NCI-H82 (cell line): ENCODE measurements at regions not wholly inside any gene's neighbourhood (a gene's known extent, or its start where the extent isn't known, plus 50 kb on each side); places are given as distances from the start of the nearest gene placed in this dataset.
"Not testable (repeated sequence)": the region's sequence is repeated elsewhere in the genome, so short reads cannot be mapped to it uniquely, and the experiment has no call there.

Experiments
- DNase-seq: peaks from one replicate; lab custom pipeline; 2025; lab: John Stamatoyannopoulos, UW

DNA sequence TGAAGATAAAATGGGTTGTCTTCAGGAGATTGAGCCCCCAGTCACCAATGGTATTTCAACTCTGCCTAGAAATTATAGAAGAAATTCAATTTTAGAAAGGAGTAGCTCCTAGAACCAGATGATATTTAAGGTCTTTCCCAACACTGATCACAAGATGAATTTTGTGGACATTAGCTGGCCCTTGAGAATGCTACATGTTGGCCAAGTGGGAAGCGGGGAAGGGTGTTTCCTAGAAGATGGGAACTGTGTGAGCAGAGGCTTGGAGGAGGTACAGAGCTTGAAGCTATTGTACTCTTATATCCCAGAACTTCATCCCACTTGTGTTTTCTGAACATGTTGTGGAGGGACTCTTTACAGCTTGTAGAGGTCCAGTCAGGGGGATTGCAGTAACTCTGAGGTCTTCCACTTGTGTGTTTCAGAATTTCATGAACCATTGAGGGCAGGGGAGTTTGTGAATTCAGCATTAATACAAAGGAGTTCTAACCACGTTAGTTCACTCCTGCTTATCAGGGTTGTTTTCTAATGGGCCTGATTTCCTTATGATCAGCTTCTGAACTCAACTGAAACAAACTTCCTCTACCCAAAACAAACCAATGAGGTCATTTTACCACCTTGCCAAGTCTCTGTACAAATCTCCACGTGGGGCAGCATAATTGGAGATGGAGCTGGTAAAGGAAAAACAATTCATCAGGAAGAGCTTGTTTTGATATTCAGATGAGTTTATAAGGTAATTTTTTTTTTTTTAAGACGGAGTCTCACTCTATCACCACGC is 152.6 kb upstream of the TPM1 start:
- no peak for DNase-seq

DNA sequence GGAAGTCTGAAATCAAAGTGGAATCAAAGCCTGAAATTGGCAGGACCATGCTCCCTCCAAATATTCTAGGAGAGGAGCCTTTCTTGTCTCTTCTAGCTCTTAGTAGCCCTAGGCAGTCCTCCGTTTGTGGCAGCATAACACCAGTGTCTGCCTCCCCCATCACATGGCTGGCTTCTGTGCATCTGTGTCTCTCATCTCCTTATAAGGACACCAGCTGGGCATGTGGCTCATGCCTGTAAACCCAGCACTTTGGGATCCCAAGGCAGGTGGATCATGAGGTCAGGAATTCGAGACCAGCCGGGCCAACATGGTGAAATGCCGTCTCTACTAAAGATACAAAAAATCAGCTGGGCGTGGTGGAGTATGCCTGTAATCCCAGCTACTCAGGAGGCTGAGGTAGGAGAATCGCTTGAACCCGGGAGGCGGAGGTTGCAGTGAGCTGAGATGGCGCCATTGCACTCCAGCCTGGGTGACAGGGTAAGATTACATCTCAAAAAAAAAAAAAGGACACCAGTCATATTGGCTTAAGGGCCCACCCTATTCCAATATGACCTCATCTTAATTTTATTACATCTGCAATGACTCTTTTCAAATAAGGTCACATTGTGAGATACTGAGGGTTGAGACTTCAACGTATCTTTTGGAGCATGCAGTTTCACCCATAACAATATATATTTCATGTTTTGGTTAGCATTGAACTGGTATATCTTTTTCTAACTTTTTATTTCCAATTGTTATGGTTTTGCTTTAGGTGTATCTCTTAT is 148.0 kb upstream of the TPM1 start:
- peak; percentile 46 for DNase-seq

DNA sequence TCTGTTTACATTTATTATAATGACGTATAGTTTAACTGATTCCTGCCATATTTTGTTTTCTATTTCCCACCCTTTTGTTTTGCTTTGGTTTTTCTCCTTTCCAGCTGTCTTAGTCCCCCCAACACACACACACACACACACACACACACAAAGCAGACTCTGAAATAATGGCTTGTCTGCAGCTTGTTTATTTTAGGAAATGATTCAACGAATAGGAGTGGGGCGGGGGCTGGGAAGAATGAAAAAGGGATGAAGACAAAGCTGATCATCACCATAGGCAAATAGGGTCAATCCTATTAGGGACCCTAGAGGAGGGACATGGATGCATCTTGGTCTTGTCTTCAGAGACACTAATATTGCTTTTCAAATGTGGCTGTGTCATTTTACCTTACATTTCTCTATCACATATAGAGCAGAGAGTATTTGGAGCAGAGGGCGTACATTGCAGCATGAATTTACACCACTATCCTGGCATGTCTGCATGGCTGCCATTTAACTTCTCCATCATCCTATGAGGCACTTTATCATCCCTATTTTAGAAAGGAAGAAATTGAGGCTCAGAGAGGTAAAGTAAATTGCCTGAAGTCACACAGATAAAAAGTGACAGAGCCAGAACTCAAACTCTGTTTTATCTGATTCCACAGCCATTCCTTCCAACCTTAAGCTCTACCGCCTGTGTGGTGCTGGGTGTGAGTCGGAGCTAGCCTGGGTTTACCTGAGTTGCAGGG is 147.2 kb upstream of the TPM1 start:
- peak; percentile 67 for DNase-seq

DNA sequence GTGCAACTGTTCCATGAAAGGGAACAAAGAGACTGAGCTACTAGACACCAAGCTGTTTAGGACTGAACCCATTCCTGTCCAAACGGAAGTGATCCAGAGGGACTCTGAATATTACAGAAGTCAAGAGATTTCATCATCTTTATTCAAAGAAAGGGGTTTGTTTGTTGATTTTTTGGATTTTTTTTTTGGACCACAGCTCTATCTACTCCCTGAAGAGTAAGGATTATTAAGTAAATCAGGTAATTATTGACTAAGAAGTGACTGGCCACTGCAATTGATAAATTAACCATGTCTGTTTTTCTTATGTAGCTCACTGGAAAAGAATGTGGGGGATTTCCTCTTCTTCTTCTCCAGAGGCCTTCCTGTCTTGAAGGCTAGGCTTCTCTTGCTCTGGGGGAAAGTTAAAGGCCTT is 146.6 kb upstream of the TPM1 start:
- DNase-seq = no peak

DNA sequence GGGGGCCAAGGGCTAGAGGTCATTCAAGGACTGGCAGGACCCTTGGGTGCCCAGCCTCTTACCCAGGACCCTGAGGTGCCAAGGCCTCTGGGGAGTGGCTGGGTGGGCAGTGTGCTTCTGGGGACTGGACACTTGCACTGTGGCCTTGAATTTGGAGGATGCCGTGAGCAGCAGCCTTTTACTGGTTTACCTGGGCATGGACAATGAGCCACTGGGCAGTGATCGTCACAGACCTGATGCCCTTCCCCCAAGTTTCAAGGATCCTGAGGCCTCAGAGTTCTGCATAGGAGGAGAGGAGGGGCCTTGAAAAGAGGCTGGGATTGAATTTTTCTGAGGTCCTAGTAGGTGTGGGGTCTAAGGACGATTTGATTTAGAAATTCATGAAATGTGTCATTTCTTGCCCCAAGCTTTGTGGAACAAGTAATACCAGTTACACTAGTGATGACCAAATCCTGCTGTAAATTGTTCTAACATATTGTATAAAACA is 146.1 kb upstream of the TPM1 start:
- DNase-seq = no peak

DNA sequence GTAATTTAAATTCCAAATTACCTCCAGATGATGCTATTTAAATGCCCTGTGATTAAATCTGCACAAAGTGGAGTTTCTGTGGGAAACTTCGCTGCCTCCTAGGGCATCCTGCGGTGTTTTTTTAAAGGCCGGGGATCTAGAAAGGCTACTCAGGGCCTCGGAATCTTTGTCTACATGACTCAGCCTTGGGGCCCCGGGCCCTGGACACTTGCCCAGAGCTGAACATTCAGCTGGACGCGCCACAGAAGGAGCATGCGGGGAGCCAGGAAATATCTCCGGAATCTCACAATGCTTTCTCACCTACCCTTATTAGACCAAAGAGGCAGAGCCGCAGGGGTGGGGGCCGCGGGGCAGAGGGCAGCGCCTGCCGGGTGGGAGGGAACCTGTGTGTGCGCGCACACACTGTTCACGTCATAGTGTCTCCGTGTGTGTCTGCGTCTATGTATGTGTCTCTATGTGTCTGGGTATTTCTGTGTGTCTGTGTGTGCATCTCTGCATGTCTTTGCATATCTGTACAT is 145.5 kb upstream of the TPM1 start:
- no peak for DNase-seq

DNA sequence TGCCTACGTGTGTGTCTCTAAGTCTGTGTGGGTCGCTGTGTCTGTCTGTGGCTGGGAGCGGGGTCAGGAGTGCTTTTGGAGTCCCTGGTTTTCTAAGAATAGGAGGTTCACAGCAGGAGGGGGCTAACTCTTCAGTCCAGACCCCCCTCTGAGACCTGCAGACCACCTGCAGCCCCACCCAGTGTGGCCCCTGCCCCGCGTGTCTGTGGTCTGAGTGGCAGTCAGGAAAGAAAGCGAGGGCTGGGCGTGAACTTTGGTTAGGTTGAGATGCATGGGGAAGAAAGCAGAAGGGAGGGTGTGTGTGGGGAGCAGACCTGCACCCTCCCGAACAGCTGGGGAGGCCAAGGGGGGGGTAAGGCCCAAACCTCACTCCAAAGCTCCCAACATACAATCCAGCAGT is 144.9 kb upstream of the TPM1 start:
- no peak for DNase-seq

DNA sequence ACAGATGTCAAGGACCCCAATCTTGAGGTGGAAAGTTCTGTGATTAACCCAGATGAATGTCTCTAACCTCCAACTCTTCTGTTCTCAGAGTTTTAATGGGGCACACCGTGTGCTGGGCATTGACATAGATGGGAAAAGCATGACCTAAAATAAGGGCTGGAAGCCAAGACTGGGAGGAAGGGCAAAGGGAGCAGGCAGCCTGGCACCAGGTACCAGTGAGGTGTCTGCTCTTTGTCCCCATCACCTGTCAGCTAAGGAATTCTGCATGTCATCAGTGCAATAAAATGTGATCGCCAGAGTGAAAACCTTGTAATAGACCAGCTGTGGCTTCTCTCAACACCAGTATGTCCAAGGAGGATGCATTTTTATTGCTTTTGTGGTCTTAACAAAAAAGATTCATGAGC is 143.5 kb upstream of the TPM1 start:
- no peak for DNase-seq

DNA sequence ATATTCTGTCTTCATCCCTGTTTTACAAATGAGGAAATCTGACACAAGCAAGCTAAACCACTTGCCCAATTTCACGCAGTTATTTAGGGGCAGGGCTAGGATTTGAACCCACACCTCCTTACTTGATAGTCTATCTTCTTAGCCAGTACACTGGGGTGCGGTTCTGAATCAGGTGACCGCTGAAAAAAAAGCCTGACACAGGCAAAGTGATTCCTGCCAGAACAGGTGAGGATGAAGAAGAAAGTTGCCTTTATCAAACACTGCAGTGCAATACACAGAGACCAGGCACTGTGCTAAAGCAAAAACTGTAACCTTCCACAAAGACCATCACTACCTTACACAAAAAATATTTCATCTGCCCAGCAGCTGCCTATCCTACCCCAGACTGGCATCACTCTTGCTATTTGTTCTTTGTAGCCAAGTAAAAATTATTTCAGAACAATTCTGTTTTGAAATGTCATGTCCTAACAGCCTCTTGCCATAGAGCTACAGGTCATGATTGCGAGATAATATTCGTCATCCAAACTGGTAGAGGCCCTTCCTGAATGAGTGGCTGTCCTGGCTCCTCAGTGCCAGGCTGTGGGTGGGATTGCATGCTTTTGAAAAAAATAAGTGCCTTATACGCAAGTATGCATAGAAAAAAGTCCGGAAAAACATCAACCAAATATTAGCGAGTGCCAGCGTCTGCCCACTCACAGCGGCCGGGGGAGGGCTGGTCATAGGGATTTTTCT is 142.3 kb upstream of the TPM1 start:
- no peak for DNase-seq

DNA sequence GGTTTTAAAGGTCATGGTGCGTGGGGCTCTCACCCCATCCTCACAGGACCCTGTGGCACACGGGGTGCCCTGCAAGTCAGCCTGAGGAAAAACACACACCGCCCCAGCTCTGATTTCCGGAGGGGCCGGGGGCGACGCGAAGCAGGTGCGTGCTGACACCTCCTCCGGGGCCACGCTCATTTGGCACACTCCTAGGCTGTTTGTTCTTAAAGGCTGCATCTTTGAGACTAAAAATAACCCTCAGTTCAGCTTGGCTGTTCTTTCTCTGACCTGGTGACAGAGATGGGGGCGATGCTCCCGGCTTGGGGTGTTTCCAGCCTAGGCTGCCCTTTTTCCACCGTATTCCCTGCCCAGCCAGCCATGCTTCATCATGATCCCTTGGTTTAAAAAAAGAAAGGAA is 141.5 kb upstream of the TPM1 start:
- no peak for DNase-seq

DNA sequence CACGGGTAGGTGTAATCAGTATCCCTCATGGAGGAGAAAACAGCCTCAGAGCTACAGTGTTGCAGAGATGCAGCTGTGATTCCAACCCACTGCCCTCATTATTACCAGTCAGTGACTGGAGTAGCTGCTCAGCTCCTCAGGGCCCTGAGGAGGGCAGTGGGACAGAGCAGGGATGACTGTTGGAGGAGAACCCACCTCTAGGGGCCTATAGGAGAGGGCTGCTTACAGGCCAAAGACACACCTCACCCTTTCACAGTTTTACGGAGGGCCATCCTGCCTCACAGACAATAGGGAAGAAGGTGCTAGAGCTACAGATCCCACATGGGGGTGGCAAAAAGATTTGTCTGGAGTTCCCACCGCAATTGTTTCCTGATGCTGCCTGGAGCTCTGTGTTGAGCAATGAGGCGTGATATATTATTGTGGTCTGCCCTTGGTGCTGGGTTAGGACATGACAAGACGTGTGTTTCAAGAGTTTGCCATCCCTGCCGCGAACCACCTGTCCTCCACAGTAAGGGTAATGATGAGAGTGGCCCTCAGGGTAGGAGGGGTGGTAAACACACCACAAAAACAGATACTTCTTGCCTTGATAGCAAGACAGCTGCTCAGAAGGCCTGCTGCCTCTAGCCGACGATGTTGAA is 140.5 kb upstream of the TPM1 start:
- DNase-seq = no peak

DNA sequence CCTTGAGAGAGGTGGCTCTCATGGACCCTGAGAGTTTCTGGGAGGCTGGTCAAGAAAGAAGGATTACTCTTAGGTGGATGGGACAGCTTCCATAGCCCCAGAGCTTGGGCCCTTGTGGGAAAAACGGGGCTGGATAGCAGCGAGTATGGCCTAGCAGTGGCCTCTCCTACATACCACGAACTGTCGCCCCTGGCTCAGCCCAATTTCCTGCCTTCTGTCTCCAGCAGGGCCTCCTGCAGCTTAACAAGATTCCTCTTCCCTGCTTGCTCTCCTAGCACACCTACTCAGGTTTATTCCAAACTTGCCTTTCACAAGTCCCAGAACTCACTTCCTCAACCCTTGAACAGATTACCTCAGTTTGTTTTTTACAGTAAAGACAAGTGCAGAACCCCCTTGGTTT is 139.7 kb upstream of the TPM1 start:
- DNase-seq = no peak

DNA sequence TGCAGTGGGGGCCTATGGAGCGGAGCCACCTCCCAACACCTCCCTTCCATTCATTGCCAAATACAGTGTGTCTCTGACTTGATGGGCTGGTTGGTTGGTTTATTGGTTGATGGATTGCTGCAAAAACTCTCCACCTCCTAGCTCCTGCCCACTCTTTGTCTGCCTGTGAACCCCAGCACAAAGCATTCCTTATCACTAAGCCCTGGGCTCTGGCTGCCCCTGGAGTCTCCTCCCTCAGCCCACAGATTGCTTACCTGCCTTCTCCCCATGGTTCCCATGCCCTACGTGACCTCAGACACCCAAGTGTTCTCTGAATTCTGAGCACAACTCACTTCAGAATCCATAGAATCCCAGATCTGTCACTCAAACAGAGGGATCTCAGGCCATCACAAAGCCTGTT is 139.1 kb upstream of the TPM1 start:
- no peak for DNase-seq

DNA sequence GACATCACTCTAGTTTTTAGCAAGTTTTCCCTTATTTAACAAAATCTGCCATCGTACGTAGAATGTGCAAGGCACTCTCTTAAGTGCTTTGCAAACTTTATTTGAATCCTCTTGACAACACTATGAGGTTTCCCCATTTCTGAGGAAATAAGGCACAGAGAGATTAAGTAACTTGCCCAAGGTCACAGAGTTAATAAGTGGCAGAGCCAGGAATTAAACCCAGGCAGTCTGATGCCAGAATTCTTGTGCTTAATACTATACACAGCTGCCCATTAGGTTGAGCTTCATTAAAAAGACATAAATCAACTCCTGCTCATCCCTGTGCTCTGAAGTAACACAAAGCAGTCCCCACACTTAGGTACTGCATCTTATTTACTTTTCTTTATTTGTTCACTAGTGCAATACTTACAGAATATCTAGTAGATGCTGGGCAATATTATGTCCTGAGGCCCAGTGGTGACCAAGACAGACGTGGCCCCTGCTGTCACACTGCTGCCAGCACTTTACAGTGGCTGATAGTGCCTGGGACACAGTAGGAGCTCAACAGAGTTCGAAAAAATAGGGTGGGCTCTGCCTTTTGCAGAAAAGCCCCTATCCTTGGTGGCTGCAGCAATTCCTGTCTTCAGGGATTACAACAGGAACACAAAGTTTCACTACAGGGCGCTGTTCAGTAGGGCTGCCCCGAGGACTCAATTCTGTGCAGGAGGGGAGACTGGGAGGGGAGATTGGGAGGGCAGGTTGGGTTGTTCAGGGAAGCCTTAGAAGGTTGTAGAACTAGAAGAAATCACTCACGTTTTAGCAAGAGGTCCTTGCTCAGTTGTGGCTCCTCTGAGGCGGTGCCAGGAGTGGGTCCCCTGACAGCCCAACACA is 138.3 kb upstream of the TPM1 start:
- DNase-seq = peak; percentile 25

DNA sequence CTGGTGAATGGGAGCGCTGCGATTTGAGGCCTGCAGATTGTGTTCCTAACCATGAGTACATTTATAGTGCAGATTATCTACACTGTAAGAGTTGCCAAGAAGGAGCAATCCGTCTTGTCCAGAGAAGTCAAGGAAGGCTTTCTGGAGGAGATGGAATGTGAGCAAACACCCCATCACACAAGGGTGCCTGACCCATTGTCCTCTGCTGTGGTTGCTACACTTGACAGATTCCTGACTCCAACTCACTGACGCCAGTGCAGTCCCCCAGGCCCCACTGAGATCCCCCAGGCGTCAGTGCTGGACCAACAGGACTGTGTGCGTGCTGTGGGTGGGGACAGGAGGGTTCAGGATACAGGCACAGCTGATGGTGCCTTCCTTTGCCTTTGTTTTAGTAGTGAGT is 135.9 kb upstream of the TPM1 start:
- DNase-seq = no peak

DNA sequence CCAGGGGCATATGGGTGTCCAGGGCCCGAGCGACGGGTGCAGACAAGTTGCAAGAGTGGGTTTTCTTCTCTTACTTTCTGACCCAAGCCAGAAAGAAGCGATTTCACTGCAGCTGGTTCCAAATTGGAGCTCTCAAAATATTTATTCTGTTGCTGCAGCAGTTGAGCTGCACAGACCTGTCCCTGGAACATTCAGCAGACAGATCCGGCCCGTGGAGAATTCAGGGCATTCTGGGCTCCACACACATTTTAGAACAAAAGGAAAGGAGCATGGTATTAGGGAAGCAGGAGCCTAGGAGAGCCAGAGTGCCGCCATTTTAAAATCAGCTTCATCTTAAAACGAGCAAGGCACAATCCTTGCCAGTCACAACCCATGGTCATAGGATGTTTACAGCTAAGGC is 135.3 kb upstream of the TPM1 start:
- DNase-seq = no peak

DNA sequence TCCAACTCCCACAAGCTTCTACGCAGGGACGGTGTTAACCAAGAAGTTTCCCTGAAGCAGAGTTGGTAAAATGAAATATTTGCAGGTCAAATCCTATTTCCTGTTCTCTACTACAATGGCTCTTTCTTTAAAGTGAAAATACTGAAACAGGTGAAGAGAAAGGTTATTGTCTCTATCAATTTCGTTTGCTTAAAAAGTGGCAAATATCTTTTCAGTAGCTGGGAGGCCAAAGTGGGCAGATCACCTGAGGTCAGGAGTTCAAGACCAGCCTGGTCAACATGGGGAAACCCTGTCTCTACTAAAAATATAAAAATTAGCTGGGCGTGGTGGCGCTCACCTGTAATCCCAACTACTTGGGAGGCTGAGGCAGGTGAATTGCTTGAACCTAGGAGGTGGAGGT is 134.2 kb upstream of the TPM1 start:
- not testable (repeated sequence) for DNase-seq

DNA sequence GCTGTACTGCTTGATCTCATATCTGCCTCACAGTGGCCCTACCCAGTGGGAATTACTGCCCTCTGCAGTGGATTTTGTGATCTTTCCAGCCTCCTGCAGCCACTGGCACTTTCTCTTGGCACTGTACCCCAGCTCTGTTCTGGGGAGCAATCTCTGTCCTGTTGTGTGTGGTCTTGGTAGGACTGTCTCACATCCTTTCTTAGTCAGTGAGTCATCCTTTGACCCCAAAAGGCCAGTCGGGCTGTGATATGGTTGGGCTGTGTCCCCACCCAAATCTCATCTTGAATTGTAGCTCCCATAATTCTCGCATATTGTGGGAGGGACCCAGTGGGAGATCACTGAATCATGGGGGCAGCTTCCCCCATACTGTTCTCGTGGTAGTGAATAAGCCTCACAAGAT is 133.3 kb upstream of the TPM1 start:
- no peak for DNase-seq

DNA sequence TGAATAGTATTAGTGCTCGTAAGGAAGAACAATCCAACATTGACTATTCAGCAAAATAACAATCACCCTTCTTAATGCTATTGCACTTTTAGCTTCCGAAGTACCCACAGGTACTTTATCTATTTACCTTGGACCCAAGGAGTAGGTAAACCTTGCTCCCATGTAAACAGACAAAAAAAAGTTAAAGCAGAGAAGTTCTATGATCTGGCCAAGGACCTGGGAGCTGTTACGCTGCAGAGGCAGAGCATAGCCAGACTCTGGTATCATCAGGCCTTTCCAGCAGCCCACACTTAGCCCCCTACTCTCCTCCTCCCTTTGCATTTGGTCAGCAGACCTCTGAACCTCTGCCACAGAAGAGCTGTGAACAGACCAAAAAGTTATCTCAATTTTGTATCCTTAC is 130.3 kb upstream of the TPM1 start:
- DNase-seq = no peak

DNA sequence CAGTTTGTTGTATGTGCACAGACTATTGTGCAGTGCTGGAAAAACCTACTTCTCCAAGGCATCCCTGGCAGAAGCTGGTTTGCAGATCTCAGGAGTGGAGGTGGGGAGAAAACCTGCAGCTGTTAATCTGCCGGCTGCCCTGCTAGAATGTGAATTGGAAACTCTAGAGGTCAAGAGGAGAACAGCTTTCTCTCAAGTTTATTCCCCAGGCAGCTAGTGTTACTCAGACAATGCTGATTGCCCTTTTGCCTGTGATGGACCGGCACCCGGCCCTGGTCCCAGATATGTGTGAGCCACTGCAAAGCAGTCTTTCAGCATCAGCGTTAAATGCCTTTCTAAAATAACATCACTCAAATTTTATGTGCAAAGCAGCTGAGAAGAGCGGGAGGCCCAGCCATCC is 129.7 kb upstream of the TPM1 start:
- DNase-seq = peak; percentile 58
